ENCODE measurements at regions not wholly inside any gene's neighbourhood (a gene's known extent, or its start where the extent isn't known, plus 50 kb on each side); places are given as distances from the start of the nearest gene placed in this dataset.

- TF ChIP-seq CTCF (IDR thresholded peaks at IDR 0.05; ENCODE audit: insufficient read depth, low read depth, low read length): no peak
- TF ChIP-seq EZH2 (IDR thresholded peaks at IDR 0.05; ENCODE audit: insufficient read depth, low read length): no peak
Observed at GRCh38 chr13:55534306-55534705, 1606.4 kb upstream of the PRR20A start.

Measured in astrocyte (in vitro differentiated cells and primary cell).